ENCODE measurements at regions not wholly inside any gene's neighbourhood (a gene's known extent, or its start where the extent isn't known, plus 50 kb on each side); places are given as distances from the start of the nearest gene placed in this dataset.

DNA sequence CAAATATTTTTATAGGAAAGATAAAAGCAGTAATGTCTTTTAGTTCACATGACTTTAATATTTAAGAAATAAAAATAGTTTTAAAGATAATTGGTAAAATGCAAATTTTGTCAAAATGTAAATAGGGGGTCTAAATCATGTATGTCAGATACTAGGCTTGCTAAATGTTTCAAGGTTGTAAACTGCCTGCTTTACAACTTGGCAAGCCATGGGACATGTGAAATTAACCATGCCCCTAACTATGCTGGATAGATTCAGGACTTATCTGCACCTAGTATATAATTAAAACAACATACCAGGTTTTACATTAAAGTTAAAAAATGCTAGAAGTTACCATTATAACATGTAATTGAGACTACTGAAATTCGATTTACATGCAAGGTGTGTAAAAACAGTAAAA is 537.3 kb upstream of the MIS18BP1 start:
- TF ChIP-seq, protein P1, sequence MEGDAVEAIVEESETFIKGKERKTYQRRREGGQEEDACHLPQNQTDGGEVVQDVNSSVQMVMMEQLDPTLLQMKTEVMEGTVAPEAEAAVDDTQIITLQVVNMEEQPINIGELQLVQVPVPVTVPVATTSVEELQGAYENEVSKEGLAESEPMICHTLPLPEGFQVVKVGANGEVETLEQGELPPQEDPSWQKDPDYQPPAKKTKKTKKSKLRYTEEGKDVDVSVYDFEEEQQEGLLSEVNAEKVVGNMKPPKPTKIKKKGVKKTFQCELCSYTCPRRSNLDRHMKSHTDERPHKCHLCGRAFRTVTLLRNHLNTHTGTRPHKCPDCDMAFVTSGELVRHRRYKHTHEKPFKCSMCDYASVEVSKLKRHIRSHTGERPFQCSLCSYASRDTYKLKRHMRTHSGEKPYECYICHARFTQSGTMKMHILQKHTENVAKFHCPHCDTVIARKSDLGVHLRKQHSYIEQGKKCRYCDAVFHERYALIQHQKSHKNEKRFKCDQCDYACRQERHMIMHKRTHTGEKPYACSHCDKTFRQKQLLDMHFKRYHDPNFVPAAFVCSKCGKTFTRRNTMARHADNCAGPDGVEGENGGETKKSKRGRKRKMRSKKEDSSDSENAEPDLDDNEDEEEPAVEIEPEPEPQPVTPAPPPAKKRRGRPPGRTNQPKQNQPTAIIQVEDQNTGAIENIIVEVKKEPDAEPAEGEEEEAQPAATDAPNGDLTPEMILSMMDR (IDR thresholded peaks at IDR 0.05; ENCODE audit: insufficient read depth, low read length): no peak
- TF ChIP-seq SPI1 (IDR thresholded peaks at IDR 0.05; ENCODE audit: borderline replicate concordance, low read depth): no peak
- TF ChIP-seq GABPA (IDR thresholded peaks at IDR 0.05; ENCODE audit: low read depth): no peak
- TF ChIP-seq POLR2AphosphoS5 (IDR thresholded peaks at IDR 0.05; ENCODE audit: low read depth): no peak
- no peak for TF ChIP-seq REST (IDR thresholded peaks at IDR 0.05; ENCODE audit: insufficient replicate concordance, low read depth)
- Histone ChIP-seq H3K27ac (replicated peaks) (no peak overlapping the region), H3K27me3 (ENCODE audit: insufficient read depth, poor library complexity, severe bottlenecking) (no peaks in the 10 kb centered on the region), H3K4me3 (replicated peaks; ENCODE audit: insufficient read depth, low read length) (no peak overlapping the region)
- DNase-seq (ENCODE audit: low read depth in 1 of 2, low spot score in 1 of 2): no peak

DNA sequence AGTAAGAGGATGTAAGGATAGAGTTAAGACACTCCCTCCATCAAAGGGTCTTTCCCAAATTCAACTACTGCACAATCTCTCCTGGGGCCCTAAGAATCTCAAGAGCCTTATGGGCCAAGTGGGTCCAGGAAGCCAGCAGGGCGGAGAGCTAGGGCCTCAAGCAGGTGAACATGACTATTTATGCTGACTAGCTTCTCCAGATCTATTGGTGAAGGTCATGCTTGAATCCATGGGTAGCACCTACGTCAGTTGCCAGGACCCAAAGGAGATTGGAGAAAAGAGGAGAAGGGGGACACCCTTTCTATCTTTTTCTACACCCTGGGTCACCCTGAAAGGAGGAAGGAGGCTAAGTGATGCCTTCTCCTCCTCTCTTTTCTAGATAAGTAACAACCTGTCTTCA is 534.2 kb upstream of the MIS18BP1 start:
- DNase-seq (ENCODE audit: low read depth in 1 of 2, low spot score in 1 of 2): no peak

GRCh38 chr14:45786266-45786665 is 533.3 kb upstream of the MIS18BP1 start:
- no peak for DNase-seq (ENCODE audit: low read depth in 1 of 2, low spot score in 1 of 2)
- Histone ChIP-seq H3K27ac (replicated peaks) (no peak overlapping the region), H3K27me3 (ENCODE audit: insufficient read depth, poor library complexity, severe bottlenecking) (no peaks in the 10 kb centered on the region), H3K4me3 (replicated peaks; ENCODE audit: insufficient read depth, low read length) (no peak overlapping the region)
- TF ChIP-seq, protein P1 (IDR thresholded peaks at IDR 0.05; ENCODE audit: insufficient read depth, low read length): no peak
- no peak for TF ChIP-seq POLR2AphosphoS5 (IDR thresholded peaks at IDR 0.05; ENCODE audit: low read depth)
- TF ChIP-seq GABPA (IDR thresholded peaks at IDR 0.05; ENCODE audit: low read depth): no peak
- TF ChIP-seq SPI1 (IDR thresholded peaks at IDR 0.05; ENCODE audit: borderline replicate concordance, low read depth): no peak
- TF ChIP-seq REST (IDR thresholded peaks at IDR 0.05; ENCODE audit: insufficient replicate concordance, low read depth): no peak

More for the DNA sequence above, 534.2 kb upstream of the MIS18BP1 start:
- Histone ChIP-seq H3K4me3 (replicated peaks; ENCODE audit: insufficient read depth, low read length) (no peak overlapping the region), H3K27ac (replicated peaks) (no peak overlapping the region), H3K27me3 (ENCODE audit: insufficient read depth, poor library complexity, severe bottlenecking) (no peaks in the 10 kb centered on the region)
- TF ChIP-seq SPI1 (IDR thresholded peaks at IDR 0.05; ENCODE audit: borderline replicate concordance, low read depth) (no peak), GABPA (IDR thresholded peaks at IDR 0.05; ENCODE audit: low read depth) (no peak), REST (IDR thresholded peaks at IDR 0.05; ENCODE audit: insufficient replicate concordance, low read depth) (no peak), POLR2AphosphoS5 (IDR thresholded peaks at IDR 0.05; ENCODE audit: low read depth) (no peak)
- TF ChIP-seq, protein P1 (IDR thresholded peaks at IDR 0.05; ENCODE audit: insufficient read depth, low read length): no peak

Data from HL-60 (cell line).